Chondrocyte (in vitro differentiated cells): ENCODE measurements at regions not wholly inside any gene's neighbourhood (a gene's known extent, or its start where the extent isn't known, plus 50 kb on each side); places are given as distances from the start of the nearest gene placed in this dataset.
"Not testable (repeated sequence)": the region's sequence is repeated elsewhere in the genome, so short reads cannot be mapped to it uniquely, and the experiment has no call there.

Experiments used
- DNase-seq: peaks from one replicate; pipeline ENCODE4 v3.0.0; 2021; ENCODE audit warnings: mixed read lengths, low spot score
- H3K27ac Mint-ChIP-seq: one replicate; pipeline ENCODE4 v1.8.0; 2021; ENCODE audit warnings: mild to moderate bottlenecking, moderate library complexity, mixed read lengths; ENCODE audit not compliant: unreplicated experiment
- H3K27me3 Mint-ChIP-seq: 2 replicates; pipeline ENCODE4 v1.8.0; 2021; ENCODE audit warnings: low read depth, mixed read lengths
- H3K36me3 Mint-ChIP-seq: 2 replicates; pipeline ENCODE4 v1.8.0; 2021; ENCODE audit warnings: low read depth, mixed read lengths
- H3K4me1 Mint-ChIP-seq: 2 replicates; pipeline ENCODE4 v1.8.0; 2021; ENCODE audit warnings: low read depth, mild to moderate bottlenecking, mixed read lengths
- H3K4me3 Mint-ChIP-seq: one replicate; pipeline ENCODE4 v1.8.0; 2021; ENCODE audit warnings: mild to moderate bottlenecking, moderate library complexity, mixed read lengths; ENCODE audit not compliant: unreplicated experiment
- H3K9me3 Mint-ChIP-seq: 2 replicates; pipeline ENCODE4 v1.8.0; 2021; ENCODE audit warnings: low read depth, mixed read lengths
- TF ChIP-seq, protein P1 (sequence below): fragments of 200-600 bp; sonication (generic); IDR thresholded peaks from 2 replicates; pipeline ENCODE4 v1.5.0; 2021; ENCODE audit warnings: antibody characterized with exemption, mild to moderate bottlenecking, moderate library complexity

DNA sequence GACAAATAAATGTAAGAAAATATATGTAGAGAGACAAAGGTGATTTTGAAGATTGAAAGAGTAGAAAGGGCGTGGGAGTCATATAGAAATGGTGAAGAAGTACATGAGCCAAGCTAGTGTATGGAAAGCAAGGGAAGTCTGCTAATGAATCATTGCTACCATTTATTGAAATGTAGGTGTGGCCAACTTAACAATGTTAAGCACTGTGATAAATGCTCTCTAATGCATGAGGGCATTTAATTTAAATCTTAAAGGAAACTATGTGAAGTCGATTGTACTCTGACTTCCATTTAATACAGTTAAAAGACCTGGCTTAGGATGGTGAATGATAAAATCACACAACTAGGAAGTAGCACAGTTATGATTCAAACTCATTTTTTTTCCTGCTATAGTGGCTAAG lies 219.9 kb downstream of the CASP12 start:
- Mint-ChIP-seq H3K9me3 (peaks cover 6% of the 10 kb centered on the region), H3K4me3 (no peak overlapping the region), H3K27me3 (no peaks in the 10 kb centered on the region), H3K27ac (no peak overlapping the region), H3K36me3 (no peaks in the 10 kb centered on the region), H3K4me1 (no peaks in the 10 kb centered on the region)
- DNase-seq: no peak
- TF ChIP-seq, protein P1, sequence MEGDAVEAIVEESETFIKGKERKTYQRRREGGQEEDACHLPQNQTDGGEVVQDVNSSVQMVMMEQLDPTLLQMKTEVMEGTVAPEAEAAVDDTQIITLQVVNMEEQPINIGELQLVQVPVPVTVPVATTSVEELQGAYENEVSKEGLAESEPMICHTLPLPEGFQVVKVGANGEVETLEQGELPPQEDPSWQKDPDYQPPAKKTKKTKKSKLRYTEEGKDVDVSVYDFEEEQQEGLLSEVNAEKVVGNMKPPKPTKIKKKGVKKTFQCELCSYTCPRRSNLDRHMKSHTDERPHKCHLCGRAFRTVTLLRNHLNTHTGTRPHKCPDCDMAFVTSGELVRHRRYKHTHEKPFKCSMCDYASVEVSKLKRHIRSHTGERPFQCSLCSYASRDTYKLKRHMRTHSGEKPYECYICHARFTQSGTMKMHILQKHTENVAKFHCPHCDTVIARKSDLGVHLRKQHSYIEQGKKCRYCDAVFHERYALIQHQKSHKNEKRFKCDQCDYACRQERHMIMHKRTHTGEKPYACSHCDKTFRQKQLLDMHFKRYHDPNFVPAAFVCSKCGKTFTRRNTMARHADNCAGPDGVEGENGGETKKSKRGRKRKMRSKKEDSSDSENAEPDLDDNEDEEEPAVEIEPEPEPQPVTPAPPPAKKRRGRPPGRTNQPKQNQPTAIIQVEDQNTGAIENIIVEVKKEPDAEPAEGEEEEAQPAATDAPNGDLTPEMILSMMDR: no peak

GRCh38 chr11:104677069-104677468 lies 221.2 kb downstream of the CASP12 start:
- not testable (repeated sequence) for H3K36me3 Mint-ChIP-seq, H3K27ac Mint-ChIP-seq, DNase-seq, H3K4me1 Mint-ChIP-seq, H3K4me3 Mint-ChIP-seq, H3K27me3 Mint-ChIP-seq
- H3K9me3 Mint-ChIP-seq: peaks cover 12% of the 10 kb centered on the region

GRCh38 chr11:104672897-104673296 lies 225.4 kb downstream of the CASP12 start:
- Mint-ChIP-seq H3K9me3 (peaks cover 15% of the 10 kb centered on the region), H3K4me3 (no peak overlapping the region), H3K27me3 (no peaks in the 10 kb centered on the region), H3K36me3 (peaks cover 1% of the 10 kb centered on the region), H3K4me1 (peaks cover 9% of the 10 kb centered on the region), H3K27ac (no peak overlapping the region)
- TF ChIP-seq, protein P1: no peak
- no peak for DNase-seq

DNA sequence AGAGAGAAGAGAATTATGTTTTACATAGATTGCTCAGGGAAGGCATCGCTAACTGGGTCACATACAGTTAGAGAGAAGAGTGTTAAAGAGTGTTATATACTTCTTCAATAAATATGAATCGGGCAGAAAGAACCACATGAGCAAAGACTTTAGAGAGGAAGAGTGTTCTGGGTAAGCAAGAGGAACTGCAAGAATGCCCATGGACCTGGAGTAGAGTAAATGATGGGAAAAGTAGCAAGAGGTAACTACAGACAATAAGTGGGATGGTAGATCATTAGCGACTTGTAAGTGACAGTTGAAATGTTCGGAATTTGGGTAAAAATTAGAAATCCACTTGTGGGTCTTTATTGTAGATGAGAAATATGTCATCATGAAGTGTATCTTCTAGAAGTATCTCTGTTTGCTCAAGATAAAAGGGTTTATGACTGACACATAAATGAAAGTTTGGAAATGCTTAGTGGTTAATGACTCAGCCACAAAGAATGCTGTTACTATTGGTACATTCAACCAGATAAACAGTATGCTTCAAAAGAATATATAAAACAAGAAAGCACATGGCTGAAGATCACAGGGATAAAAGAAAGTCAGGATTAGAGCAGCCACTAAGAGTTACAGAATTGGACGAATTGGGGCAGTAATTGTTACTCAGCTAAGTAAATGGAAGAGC lies 229.3 kb downstream of the CASP12 start:
- Mint-ChIP-seq H3K4me1 (peaks cover 17% of the 10 kb centered on the region), H3K27me3 (no peaks in the 10 kb centered on the region), H3K4me3 (no peak overlapping the region), H3K9me3 (peaks cover 9% of the 10 kb centered on the region), H3K36me3 (peaks cover 1% of the 10 kb centered on the region), H3K27ac (no peak overlapping the region)
- DNase-seq: no peak
- TF ChIP-seq, protein P1: no peak

DNA sequence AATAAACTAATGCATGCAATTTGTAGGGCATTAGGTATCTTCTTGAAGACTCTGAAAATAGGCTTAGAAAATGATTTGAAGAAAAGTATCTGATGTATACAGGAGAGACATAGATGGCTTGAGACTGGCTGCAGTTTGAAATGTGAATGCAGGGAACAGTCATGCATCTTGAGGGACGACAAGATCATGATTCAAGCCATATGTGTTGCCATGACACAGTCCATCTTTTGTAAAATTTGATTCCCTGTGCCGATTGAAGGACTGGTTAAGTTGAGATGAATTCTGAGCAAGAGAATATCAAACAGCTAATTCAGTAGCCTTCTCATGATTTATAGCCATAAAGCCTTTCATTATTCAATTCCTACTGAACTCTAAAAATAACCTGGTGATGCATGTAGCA lies 231.6 kb downstream of the CASP12 start:
- no peak overlapping the region for H3K4me3 Mint-ChIP-seq
- H3K27me3 Mint-ChIP-seq: no peaks in the 10 kb centered on the region
- H3K27ac Mint-ChIP-seq: no peak overlapping the region
- TF ChIP-seq, protein P1: no peak
- H3K36me3 Mint-ChIP-seq: no peaks in the 10 kb centered on the region
- peaks cover 17% of the 10 kb centered on the region for H3K4me1 Mint-ChIP-seq
- no peak for DNase-seq
- H3K9me3 Mint-ChIP-seq: peaks cover 3% of the 10 kb centered on the region

GRCh38 chr11:104665641-104666040 lies 232.6 kb downstream of the CASP12 start:
- TF ChIP-seq, protein P1: no peak
- H3K36me3 Mint-ChIP-seq: no peaks in the 10 kb centered on the region
- no peak overlapping the region for H3K4me3 Mint-ChIP-seq
- H3K27me3 Mint-ChIP-seq: no peaks in the 10 kb centered on the region
- H3K27ac Mint-ChIP-seq: no peak overlapping the region
- DNase-seq: no peak
- H3K9me3 Mint-ChIP-seq: peaks cover 3% of the 10 kb centered on the region
- peaks cover 17% of the 10 kb centered on the region for H3K4me1 Mint-ChIP-seq
